Small intestine (tissue), 7 donors: ENCODE measurements at regions not wholly inside any gene's neighbourhood (a gene's known extent, or its start where the extent isn't known, plus 50 kb on each side); places are given as distances from the start of the nearest gene placed in this dataset.
"Not testable (repeated sequence)": the region's sequence is repeated elsewhere in the genome, so short reads cannot be mapped to it uniquely, and the experiment has no call there.

Experiments
- DNase-seq, 2 donors: peaks; one replicate each; pipeline versions ENCODE4 v3.0.0 to v3.0.0-alpha.2; 2013
- FAIRE-seq: peaks from 2 replicates; lab custom pipeline; 2012; peaks lifted over from hg19 to GRCh38; lab: Jason Lieb, UNC
- H3K27ac ChIP-seq, 3 donors: one replicate each; pipeline ENCODE4 v1.5.1; 2013; ENCODE audit warnings: low read length in 2 of 3, mild to moderate bottlenecking in 2 of 3, control low read depth in 1 of 3, inconsistent platforms in 1 of 3, low read depth in 1 of 3, moderate library complexity in 1 of 3
- H3K27me3 ChIP-seq, 3 donors: one replicate each; pipeline ENCODE4 v1.6.1; 2013; ENCODE audit warnings: low read length in 3 of 3, inconsistent platforms in 1 of 3; ENCODE audit not compliant: control insufficient read depth in 3 of 3, insufficient read depth in 3 of 3
- H3K36me3 ChIP-seq, 3 donors: one replicate each; pipeline ENCODE4 v1.6.1; 2013; ENCODE audit warnings: low read length in 3 of 3, inconsistent platforms in 1 of 3, low read depth in 1 of 3, mild to moderate bottlenecking in 1 of 3, moderate library complexity in 1 of 3; ENCODE audit not compliant: control insufficient read depth in 3 of 3, insufficient read depth in 2 of 3
- H3K4me1 ChIP-seq, 3 donors: one replicate each; pipeline ENCODE4 v1.6.1; 2013; ENCODE audit warnings: low read length in 2 of 3, inconsistent platforms in 1 of 3, low read depth in 1 of 3, mild to moderate bottlenecking in 1 of 3, moderate library complexity in 1 of 3; ENCODE audit not compliant: control insufficient read depth in 3 of 3, insufficient read depth in 2 of 3
- H3K4me3 ChIP-seq, 3 donors: one replicate each; pipeline ENCODE4 v1.5.1; 2013; ENCODE audit warnings: low read length in 3 of 3, control low read depth in 1 of 3, inconsistent platforms in 1 of 3, low read depth in 1 of 3, mild to moderate bottlenecking in 1 of 3, moderate library complexity in 1 of 3
- H3K9me3 ChIP-seq, 2 donors: one replicate each; pipeline ENCODE4 v1.6.1; 2013; ENCODE audit warnings: low read depth in 1 of 2, low read length in 1 of 2; ENCODE audit not compliant: control insufficient read depth in 2 of 2, insufficient read depth in 1 of 2
- WGBS, 3 donors: extraction: QIAGEN DNeasy Blood & Tissue Kit; methylation state at CpG; one replicate each; pipeline ENCODE4 v1.1.7; 2013; 5-methylcytosine and 5-hydroxymethylcytosine counted together
- donor health status: healthy with polysubstance abuse.
- donor health status: control.
- donor health status: control.
- donor health status: Bipolar disorder and iron deficiency.
- donor health status: healthy.

DNA sequence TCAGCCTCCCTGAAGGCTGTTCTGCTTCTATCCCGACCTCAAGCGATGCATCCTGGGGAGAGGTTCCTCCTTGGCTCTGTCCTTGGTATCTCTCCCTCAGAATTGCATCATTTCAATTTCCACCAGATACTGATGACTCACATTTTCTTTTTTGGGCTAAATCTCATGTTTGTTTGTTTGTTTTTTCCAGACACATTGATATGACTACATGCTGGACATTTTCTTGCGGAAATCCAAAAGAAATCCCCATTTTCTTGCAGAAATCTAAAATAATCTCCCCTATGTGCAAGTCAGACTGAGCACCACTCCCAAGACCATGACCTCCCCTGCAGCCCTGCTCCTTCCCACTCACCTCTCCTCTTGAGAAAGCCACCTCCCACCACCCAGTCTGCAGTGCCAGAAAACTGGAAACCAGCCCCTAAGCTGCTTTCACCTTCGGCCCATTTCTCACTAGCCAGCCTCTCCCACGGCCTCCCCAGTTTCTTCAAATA lies 260.2 kb upstream of the PRKCQ start:
- H3K9me3 ChIP-seq, result peaks cover 0 to 7% of the 10 kb centered on the region in 2 donors
- no peak overlapping the region for H3K27ac ChIP-seq
- H3K27me3 ChIP-seq, result no peaks in the 10 kb centered on the region
- H3K36me3 ChIP-seq, result no peaks in the 10 kb centered on the region
- no peak overlapping the region for H3K4me3 ChIP-seq
- no peak for DNase-seq
- WGBS, 3 donors, result 86 to 89% (median 89%) methylated on average over 5 of the region's 5 CpGs
- no peak for FAIRE-seq
- H3K4me1 ChIP-seq, result no peaks in the 10 kb centered on the region

- WGBS, 3 donors, result 66 to 81% (median 72%) methylated on average over 3 of the region's 3 CpGs
- FAIRE-seq, result no peak
- Histone ChIP-seq H3K9me3 (peaks cover 0 to 7% of the 10 kb centered on the region in 2 donors), H3K4me1 (no peaks in the 10 kb centered on the region), H3K27me3 (no peaks in the 10 kb centered on the region), H3K4me3 (no peak overlapping the region), H3K36me3 (no peaks in the 10 kb centered on the region), H3K27ac (no peak overlapping the region)
- no peak for DNase-seq
Measured at GRCh38 chr10:6838118-6838517, 258.0 kb upstream of the PRKCQ start.

- no peaks in the 10 kb centered on the region for H3K36me3 ChIP-seq
- no peaks in the 10 kb centered on the region for H3K4me1 ChIP-seq
- no peaks in the 10 kb centered on the region for H3K27me3 ChIP-seq
- no peak overlapping the region for H3K27ac ChIP-seq
- FAIRE-seq (no peak), DNase-seq (no peak)
- WGBS, 3 donors, result 23 to 46% (median 29%) methylated on average over 2 of the region's 2 CpGs
- H3K4me3 ChIP-seq, result no peak overlapping the region
- H3K9me3 ChIP-seq, result no peaks in the 10 kb centered on the region
Measured at GRCh38 chr10:6833458-6834011, 253.5 kb upstream of the PRKCQ start.

- not testable (repeated sequence) for H3K4me1 ChIP-seq, DNase-seq, H3K36me3 ChIP-seq, H3K27ac ChIP-seq, H3K27me3 ChIP-seq, H3K4me3 ChIP-seq, FAIRE-seq, H3K9me3 ChIP-seq
- 17 to 63% (median 42%) methylated on average over 4 of the region's 4 CpGs for WGBS, 3 donors
Measured at GRCh38 chr10:6830981-6831380, 250.9 kb upstream of the PRKCQ start.

GRCh38 chr10:6824793-6825192 lies 244.7 kb upstream of the PRKCQ start:
- H3K27ac ChIP-seq, H3K36me3 ChIP-seq, H3K4me3 ChIP-seq, FAIRE-seq, H3K4me1 ChIP-seq, H3K27me3 ChIP-seq, DNase-seq, H3K9me3 ChIP-seq: not testable (repeated sequence)
- WGBS, 3 donors, result 53 to 75% (median 62%) methylated on average over 2 to 4 of the region's 5 CpGs

DNA sequence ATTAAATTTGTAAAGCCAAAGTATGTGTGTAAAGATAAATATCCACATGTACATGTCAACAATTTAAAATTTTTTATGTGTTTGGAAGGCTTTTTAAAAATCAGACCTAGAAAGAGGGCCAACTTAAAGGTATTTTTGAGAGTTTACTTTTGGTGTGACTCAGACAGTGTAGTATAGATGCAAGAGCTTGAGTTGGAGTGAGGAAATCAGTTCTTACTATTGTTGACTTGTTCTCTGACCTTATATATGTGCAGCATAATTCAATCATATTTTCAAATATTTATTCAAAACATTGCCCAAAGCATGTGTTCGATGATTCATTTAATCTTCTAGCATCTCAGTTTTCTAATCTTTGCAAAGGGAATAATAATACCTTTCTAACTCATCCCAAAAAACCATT lies 243.7 kb upstream of the PRKCQ start:
- H3K9me3 ChIP-seq, result no peaks in the 10 kb centered on the region
- no peak overlapping the region for H3K4me3 ChIP-seq
- no peaks in the 10 kb centered on the region for H3K36me3 ChIP-seq
- H3K4me1 ChIP-seq, result no peaks in the 10 kb centered on the region
- DNase-seq, result no peak
- no peak for FAIRE-seq
- peaks cover 0 to 3% (median 0%) of the 10 kb centered on the region in 3 donors for H3K27me3 ChIP-seq
- no peak overlapping the region for H3K27ac ChIP-seq
- WGBS, 3 donors, result 0% methylated on average over 1 of the region's 1 CpG

DNA sequence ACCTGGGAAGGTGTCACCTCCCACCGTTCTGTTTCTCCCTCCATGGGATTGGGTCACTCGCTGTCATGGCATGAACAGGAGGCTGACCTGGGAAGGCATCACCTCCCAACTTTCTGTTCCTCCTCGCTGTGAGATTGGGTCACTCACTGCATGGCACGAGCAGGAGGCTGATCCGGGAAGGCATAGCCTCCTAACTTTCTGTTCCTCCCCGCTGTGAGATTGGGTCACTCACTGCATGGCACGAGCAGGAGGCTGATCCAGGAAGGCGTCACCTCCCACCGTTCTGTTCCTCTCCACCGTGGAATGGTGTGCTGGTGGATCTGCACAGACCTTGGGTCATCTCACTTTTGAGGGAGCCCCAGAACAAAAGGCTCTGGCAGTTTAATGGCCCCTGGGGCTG lies 239.2 kb upstream of the PRKCQ start:
- no peaks in the 10 kb centered on the region for H3K9me3 ChIP-seq
- FAIRE-seq, result no peak

DNA sequence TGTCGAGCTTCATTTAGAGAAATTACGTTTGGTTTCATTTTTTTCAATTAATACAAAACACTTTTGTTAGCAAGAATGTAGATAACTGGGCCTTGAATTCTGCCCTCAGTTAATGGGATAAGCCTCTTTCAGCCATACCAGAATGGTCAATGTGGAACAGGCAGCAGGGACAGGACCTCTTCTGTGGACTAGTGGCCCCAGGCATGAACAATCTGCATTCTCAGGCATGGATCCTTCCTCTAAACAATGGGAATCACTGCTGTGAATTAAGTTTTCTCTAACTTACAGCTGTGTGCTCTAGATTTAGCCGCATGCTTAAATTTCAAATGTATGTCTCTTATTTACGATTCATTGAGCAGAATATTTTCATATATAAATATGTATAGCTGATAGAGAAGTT lies 237.7 kb upstream of the PRKCQ start:
- 59 to 78% (median 71%) methylated on average over 4 of the region's 4 CpGs for WGBS, 3 donors
- no peaks in the 10 kb centered on the region for H3K36me3 ChIP-seq

More for the DNA sequence above, 239.2 kb upstream of the PRKCQ start:
- H3K4me3 ChIP-seq, result no peak overlapping the region
- WGBS, 3 donors, result 80 to 88% (median 84%) methylated on average over 10 of the region's 10 CpGs
- no peak overlapping the region for H3K27ac ChIP-seq
- DNase-seq, result no peak
- H3K36me3 ChIP-seq, result no peaks in the 10 kb centered on the region
- peaks cover 0 to 3% (median 0%) of the 10 kb centered on the region in 3 donors for H3K27me3 ChIP-seq
- H3K4me1 ChIP-seq, result no peaks in the 10 kb centered on the region

GRCh38 chr10:6815346-6815745 lies 235.3 kb upstream of the PRKCQ start:
- Histone ChIP-seq H3K27ac (no peak overlapping the region), H3K4me1 (no peaks in the 10 kb centered on the region), H3K36me3 (no peaks in the 10 kb centered on the region), H3K4me3 (no peak overlapping the region), H3K27me3 (no peaks in the 10 kb centered on the region), H3K9me3 (no peaks in the 10 kb centered on the region)
- FAIRE-seq (no peak), DNase-seq (no peak)
- 78 to 86% (median 81%) methylated on average over 3 of the region's 3 CpGs for WGBS, 3 donors

More for the DNA sequence above, 237.7 kb upstream of the PRKCQ start:
- no peaks in the 10 kb centered on the region for H3K4me1 ChIP-seq
- H3K27me3 ChIP-seq, result peaks cover 0 to 3% (median 0%) of the 10 kb centered on the region in 3 donors
- no peak overlapping the region for H3K27ac ChIP-seq
- DNase-seq, result no peak
- no peak for FAIRE-seq
- H3K9me3 ChIP-seq, result no peaks in the 10 kb centered on the region
- no peak overlapping the region for H3K4me3 ChIP-seq
